Retinal pigment epithelial cell (primary cell): ENCODE measurements at regions not wholly inside any gene's neighbourhood (a gene's known extent, or its start where the extent isn't known, plus 50 kb on each side); places are given as distances from the start of the nearest gene placed in this dataset.

Experiments used
- DNase-seq: peaks from one replicate; pipeline ENCODE4 v3.0.0-alpha.2; 2010; ENCODE audit warnings: low read depth
- H3K4me3 ChIP-seq: 2 replicates; pipeline ENCODE4 v1.5.1; 2011; ENCODE audit warnings: mild to moderate bottlenecking, low read length, control low read depth, moderate library complexity
- CTCF ChIP-seq: conservative IDR thresholded peaks from 2 replicates; pipeline ENCODE4 v1.5.1; 2011; ENCODE audit warnings: low read depth, low read length, control low read depth, inconsistent platforms

DNA sequence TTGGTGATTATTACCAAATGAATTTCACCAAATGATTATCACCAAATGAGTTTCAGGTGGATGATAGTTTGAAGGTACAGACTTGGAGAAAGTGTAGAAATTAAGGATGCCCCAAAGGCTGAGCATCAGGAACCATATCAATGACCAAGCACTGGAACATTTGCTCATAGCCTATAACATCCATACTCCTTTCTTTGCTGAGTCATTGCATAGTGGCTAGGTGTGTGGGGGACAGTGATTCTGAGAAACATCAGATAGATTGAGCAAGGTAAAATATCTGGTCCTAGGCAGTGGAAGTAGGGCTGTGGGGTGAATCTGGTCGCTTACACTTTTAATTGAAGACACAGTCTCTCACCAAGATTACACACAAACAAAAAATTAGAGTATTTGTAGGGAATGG lies 1362.5 kb upstream of the PABPC4L start:
- TF ChIP-seq CTCF, result no peak
- DNase-seq, result no peak
- no peak overlapping the region for H3K4me3 ChIP-seq

DNA sequence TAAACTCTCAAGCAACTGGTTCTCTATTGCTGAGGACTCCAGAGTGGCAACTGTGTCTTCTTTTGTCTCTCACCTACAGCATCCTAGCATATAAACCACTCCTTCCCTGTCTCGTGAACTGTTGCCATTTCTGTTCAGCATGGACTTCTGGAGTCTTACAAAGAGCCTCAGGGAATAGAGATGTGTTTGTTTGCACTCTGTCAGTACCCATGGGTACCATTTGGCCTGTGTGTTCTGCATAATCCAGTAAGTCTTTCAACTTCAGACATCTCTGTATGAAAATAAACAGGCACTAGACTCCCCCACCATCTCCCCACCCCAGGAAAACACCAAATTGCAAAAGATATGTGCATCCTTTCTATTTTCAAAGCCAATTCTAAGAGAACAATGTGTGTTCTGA lies 1351.6 kb upstream of the PABPC4L start:
- TF ChIP-seq CTCF, result no peak
- no peak overlapping the region for H3K4me3 ChIP-seq
- DNase-seq, result no peak

DNA sequence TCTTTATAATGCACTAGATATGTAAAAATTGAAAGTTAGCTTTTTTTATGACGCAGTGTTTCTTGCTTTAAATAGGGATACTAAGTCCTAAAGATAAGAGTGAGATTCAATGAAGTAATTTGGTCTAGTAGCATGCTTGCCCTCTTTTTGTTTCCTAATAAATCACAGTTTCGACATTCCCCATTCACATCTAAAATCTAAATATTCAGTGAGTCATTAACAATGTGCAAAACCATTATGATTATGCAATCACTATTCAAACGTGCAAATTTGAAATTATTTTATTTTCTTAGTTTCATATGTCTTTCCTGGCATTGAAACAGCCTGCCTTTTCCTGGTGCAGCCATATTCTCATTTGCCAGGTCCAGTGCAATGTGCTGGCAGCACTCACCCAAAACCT lies 1350.5 kb upstream of the PABPC4L start:
- TF ChIP-seq CTCF, result no peak
- DNase-seq, result no peak
- no peak overlapping the region for H3K4me3 ChIP-seq

DNA sequence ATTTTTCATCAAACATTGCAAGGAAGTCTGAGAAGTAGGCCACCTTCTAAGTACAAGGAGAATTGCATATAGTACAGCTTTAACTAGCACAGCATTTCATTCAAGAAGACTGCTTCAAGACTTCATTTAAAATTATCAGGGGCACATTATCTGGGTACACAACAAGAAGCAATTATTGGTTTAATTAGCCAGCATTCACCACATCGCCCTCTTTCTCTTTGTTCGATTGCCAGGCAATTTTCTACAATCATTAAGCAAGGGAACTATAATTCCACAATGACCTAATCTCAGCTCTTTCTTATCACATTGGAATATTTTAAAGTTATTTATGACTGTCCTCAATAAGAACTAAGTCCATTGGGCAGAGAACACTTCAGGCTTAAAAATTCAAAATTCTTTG lies 1347.1 kb upstream of the PABPC4L start:
- H3K4me3 ChIP-seq, result no peak overlapping the region
- TF ChIP-seq CTCF, result no peak
- DNase-seq, result no peak

DNA sequence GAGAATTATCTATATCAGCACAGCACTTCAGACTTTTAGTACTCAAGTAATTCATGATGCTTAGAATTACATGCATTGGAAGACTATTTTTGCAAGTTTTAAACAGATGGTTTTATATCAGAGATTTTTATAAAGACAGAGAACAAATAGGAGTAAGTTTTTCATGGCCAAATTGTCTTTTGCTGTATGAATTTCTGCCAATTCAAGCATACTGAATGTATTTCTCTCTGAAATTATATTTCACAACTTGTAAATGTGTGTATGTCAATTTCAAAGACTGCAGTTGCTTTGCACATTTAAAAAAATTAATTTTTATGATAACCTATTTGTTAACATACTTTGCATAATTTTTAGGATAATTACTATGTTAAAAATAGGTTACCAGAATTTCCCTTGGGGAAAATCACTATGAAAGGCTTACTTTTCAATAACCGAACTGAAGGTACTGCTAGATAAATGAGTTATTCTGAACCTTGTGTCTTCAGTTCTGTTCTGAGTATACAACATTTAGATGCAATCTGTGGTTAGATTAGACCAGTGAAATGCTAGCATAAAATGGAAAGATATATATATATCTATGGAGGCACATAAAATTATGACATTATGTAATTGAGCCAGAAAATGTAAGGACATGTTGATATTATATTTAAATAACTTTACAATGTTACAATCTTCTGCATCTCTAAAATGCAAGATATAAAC lies 1344.2 kb upstream of the PABPC4L start:
- no peak for TF ChIP-seq CTCF
- DNase-seq, result no peak
- no peak overlapping the region for H3K4me3 ChIP-seq

DNA sequence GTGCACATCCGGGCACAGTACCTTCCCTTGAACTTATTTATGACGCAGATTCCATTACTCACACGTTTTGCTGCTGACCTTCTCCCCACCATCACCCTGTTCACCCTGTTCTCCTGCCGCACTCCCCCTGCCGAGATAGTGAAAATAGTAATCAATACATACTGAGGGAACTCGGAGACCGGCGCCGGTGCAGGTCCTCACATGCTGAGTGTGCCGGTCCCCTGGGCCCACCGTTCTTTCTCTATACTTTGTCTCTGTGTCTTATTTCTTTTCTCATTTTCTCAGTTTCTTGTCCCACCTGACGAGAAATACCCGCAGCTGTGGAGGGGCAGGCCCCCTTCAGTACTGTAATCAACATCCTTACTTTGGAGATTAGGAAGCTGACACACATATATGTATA lies 1337.1 kb upstream of the PABPC4L start:
- no peak for DNase-seq
- no peak overlapping the region for H3K4me3 ChIP-seq
- TF ChIP-seq CTCF, result no peak

DNA sequence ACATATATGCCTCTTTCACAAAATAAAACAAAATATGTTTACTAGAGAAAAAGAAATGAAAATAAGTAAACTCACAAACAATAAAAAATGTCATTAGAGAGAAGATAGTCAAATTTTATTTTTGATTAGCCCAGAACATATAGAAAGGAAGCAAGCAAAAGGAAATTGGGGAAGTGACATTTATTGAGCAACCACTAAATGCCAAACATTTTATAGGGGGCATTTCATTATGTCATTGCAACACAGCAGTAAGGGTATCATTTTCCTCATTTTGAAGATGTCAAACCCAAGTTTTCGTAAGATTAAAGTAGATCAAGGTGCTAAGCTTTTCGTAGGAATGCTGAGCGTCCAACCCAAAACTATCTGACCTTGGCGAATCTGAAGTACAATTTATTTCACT lies 1331.5 kb upstream of the PABPC4L start:
- no peak for TF ChIP-seq CTCF
- no peak overlapping the region for H3K4me3 ChIP-seq
- DNase-seq, result no peak
